Stimulated activated naive CD4-positive, alpha-beta T cell treated with Interleukin-2 at 50 U/mL for 16 hours (primary cell): ENCODE measurements at regions not wholly inside any gene's neighbourhood (a gene's known extent, or its start where the extent isn't known, plus 50 kb on each side); places are given as distances from the start of the nearest gene placed in this dataset.

Experiments used
- DNase-seq: peaks from one replicate; lab custom pipeline; 2025; lab: John Stamatoyannopoulos, UW

GRCh38 chr1:55684131-55684650 lies 469.0 kb upstream of the USP24 start:
- no peak for DNase-seq

GRCh38 chr1:55682198-55682597 lies 467.0 kb upstream of the USP24 start:
- DNase-seq, result no peak

GRCh38 chr1:55679971-55680370 lies 464.8 kb upstream of the USP24 start:
- DNase-seq, result no peak

GRCh38 chr1:55673416-55673815 lies 458.3 kb upstream of the USP24 start:
- DNase-seq, result no peak

GRCh38 chr1:55670331-55671082 lies 455.3 kb upstream of the USP24 start:
- no peak for DNase-seq

DNA sequence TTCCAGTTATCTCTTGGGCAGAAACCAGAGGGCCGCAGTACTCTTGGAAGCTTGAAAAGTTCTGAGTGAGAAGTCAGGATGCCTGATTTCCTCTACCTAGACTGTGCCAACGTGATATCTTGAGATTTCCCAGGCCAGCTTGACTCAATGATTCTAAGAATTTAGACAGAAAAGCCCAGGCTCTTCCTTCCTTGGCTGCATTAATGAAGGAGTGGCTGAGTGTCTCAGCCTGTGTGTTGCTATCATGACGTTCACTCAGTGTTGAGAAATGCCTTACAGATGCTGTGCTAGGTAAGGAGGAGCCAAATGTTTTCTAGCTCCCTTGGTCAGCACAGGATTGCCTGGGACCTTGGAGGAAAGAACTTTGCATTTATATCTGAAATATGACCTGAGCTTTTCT lies 454.1 kb upstream of the USP24 start:
- no peak for DNase-seq

DNA sequence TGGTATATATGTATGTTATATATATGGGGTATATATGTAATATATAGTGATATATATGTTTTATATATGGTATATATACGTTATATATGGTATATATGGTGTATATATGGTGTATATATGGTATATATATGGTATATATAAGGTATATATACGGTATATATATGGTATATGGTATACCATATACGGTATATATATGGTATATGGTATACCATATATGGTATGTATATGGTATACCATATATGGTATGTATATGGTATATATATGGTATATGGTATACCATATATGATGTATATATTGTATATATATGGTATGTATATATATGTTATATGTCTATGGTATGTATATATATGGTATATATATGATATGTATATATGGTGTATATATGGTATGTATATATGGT lies 447.7 kb upstream of the USP24 start:
- DNase-seq, result no peak

DNA sequence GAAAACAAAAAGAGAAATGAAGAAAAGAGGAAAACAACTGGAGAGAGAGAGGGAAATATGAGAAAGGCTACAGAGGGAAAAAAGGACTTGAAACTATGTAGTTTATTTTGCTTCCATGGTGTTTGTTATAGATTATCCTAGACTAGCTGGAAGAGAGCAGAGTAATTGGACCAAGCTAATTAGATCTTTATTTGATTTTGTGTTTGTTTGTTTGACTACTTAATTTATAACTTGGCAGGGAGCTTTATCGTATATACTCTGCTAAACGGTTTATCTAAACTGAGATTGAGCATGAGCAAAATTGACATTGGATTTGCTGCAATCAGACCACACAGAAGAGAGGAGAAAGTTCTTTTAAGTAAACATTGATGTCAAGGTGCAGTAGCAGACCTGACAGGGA lies 443.8 kb upstream of the USP24 start:
- no peak for DNase-seq

- no peak for DNase-seq
Measured at GRCh38 chr1:55654750-55655149, 439.6 kb upstream of the USP24 start.

DNA sequence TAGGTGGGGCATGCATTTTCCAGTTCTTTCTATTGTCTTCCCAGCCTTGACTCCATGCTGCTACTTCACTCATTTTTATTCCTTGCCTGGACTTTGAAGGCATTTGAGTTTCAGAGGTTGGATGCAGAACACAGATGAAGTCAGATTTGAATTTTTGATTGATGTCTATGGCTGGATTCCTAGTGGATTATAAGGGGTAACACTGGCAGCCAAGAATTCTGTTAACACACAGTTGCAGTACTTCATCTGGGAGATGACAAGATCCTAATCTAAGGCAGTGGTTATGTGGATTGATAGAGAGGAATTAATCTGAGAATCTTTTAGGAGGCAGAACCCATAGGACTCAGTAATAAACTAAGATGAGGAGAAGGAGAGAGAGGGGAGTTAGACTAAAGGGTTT lies 439.0 kb upstream of the USP24 start:
- no peak for DNase-seq

- no peak for DNase-seq
Measured at GRCh38 chr1:55650444-55650843, 435.3 kb upstream of the USP24 start.

GRCh38 chr1:55646181-55646580 lies 431.0 kb upstream of the USP24 start:
- no peak for DNase-seq

DNA sequence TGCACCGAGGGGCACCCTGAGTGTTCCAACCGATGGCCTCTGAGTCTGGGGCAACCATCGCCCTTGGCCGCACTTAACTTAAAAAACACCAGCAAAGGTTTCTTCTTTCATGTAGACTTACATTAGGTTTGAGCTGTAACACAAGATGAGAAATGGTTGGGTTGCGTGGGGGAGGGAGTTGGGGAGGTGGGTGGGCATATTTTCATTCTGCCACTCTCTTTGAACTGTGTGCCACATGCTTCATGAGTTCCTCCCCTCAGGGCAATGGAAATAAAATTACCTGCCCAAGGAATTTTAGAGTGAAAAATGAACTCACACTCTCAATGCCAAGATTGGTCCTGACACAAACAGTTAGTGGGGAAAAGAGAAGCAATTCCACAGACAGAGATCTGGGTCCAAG lies 430.1 kb upstream of the USP24 start:
- no peak for DNase-seq

DNA sequence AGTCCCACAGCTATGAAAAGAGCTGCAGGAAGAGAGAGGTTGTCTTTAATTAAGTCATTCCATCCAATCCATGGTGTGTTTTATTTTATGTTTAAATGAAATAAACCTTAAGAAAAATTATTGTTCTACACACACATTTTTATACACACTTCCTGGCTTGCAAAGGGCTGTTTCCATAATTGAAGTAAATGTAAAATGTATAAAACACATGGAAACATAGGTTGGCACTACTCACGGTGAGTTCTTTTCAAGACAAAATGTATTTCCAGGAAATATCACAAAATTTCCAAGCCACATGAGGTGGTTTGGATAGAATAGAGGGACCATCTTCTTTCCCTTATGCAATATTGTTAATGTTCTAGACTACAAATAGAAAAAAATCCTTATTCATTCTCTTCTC lies 426.8 kb upstream of the USP24 start:
- no peak for DNase-seq

DNA sequence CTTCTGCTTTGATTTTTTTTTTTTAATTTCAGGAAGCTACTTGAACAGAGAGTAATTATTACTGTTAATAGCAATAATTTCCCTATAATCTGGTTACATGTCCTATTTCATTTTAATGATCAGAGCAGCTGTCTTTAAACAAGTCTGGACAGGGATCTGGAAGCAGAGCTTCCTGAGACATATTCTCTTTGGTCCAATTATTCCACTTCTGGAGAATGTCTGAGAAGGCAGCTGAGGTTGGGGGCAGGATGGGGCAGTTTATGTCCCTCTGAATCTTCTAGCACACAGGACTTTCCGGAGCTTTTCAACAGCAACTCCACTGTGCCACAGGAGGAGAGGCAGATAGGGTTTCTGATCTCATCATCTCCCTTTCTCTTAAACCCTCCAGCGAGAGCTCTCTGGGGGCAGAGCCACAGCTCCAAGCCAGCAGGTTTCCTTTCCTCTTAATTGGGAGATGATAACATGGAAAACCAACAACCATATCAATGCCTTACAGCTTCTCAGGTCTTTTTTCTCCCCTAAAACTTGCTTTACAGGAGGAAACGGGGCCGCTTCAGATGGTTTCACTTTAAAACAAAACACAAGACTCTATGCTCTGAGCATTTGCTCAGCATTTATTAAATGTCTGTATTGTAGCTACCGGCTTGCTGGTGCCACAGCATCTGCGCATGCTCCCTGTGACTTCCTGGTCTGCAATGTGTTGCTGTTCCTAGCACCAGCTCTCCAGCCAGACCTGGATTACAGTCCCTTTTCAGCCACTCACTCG lies 425.7 kb upstream of the USP24 start:
- DNase-seq, result peak; percentile 1

DNA sequence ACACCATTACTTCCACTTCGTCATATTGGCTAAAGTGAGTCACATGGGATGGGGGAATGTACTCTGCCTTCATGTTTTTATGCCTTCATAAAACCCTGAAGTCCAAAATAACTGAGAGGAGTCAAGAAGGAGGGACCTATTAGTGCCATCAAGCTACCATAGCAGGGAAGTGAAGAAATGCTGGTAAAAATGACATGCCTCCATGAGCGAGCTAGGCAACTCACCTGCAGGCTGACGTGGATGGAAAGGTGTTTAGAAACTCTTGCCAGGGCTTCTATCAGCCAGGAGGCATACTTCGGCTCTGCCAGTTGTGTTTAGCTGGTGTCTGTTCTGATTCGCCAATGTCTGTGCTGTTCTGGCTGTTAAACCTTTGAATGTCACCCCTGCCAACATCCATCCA lies 424.4 kb upstream of the USP24 start:
- no peak for DNase-seq

DNA sequence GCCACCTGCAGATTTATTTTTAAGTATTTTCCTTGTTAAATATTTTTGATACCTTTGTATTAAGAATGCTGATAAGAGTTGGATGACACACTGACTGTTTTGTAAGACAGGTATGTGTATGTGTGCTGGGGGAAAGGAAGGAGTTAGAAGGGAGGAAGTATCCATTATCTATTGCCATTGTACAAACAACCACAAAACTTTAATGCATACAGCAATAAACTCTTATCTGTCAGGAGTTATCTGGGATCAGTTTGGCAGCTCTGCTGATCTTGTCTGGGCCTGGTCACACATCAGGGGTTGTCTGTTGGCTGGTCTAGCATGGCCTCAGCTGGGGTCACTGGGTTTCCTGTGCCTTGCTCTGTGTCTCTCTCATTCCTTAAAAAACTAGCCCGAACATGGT lies 423.9 kb upstream of the USP24 start:
- no peak for DNase-seq

DNA sequence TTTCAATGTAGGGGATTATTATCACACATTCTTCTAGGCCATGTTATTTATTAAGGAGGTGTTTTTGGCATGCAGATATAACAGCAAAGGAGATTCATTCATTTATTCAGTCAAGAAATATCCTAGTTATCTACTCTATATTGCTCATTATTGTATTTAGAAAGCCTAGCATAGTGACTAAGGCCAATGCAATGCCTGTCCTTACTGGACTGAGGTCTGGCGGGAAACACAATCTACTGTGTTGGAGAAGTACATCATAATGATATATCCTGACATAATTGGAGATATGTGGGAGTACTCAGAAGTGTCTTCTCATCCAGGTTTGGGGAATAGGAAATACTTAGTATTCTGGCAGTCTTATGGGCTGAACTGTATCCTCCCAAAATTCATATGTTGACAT lies 421.5 kb upstream of the USP24 start:
- no peak for DNase-seq

- no peak for DNase-seq
Measured at GRCh38 chr1:55635856-55636255, 420.7 kb upstream of the USP24 start.

DNA sequence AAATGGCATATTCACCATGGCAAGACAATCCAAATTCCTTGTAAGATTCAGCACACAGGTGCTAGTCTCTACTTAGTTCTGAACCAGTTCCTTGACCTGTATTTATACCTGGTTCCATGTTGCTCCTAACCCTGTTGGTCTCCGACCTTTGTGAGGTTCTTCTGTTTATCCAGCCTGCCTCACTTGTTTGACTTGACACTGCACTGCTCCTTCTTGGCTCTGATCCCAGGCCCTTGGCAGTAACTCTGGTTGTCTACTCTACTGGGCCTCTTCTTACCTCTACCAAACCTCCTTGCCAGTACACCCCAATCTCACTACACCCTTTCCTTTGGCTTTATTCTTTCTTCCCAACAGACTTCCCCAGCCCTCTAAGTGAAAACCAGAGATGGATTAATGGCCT lies 419.4 kb upstream of the USP24 start:
- DNase-seq, result no peak

GRCh38 chr1:55632906-55633305 lies 417.7 kb upstream of the USP24 start:
- DNase-seq, result no peak

GRCh38 chr1:55632058-55632457 lies 416.9 kb upstream of the USP24 start:
- no peak for DNase-seq

DNA sequence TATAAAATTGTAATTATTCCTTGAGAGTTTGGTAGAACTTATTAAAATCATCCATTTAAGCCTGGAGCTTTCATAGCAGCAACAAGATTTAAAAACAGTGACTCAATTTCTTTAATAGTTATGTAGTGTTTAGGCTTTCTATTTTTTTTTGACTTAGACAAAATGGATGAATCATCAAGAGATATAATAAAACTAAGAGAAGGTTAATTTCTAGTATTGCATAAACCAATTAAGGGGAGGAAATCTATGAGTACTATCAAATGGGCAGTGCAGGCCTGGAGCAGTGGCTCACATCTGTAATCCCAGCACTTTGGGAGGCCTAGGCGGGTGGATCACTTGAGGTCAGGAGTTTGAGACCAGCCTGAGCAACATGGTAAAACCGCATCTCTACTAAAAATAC lies 416.3 kb upstream of the USP24 start:
- DNase-seq, result no peak

DNA sequence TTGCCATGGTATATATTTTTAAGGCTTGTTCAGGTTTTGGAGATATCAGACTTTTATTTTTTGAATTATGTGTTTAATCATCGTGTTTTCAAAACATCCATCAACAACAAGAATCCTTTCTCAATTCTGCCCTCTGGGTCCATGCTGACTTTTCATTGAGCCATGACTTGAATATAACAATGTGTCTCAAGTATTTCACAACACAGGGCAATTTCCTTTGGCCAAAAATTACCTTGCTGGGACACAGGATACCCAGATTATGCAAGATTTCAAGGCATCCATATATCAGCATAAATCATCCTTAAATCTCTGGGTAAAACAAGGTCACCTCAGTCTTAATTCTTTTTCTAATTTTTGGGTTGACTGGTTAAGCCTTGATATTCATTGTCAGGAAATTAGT lies 411.2 kb upstream of the USP24 start:
- DNase-seq, result no peak
